Stomach (tissue), 4 donors: ENCODE measurements at regions not wholly inside any gene's neighbourhood (a gene's known extent, or its start where the extent isn't known, plus 50 kb on each side); places are given as distances from the start of the nearest gene placed in this dataset.

Source experiments
- EP300 ChIP-seq: sonication (generic); formaldehyde crosslinking; IDR thresholded peaks from one replicate; pipeline ENCODE4 v1.6.1; 2017; ENCODE audit warnings: antibody characterized with exemption
- POLR2A ChIP-seq, 4 donors: fragments of 450-650 bp; IDR thresholded peaks; one replicate each; pipeline ENCODE4 v1.6.1; 2016; ENCODE audit warnings: antibody characterized with exemption in 4 of 4, control low read depth in 2 of 4, mild to moderate bottlenecking in 1 of 4, moderate library complexity in 1 of 4
- POLR2AphosphoS5 ChIP-seq, 3 donors: sonication (generic); formaldehyde crosslinking; IDR thresholded peaks; one replicate each; pipeline ENCODE4 v1.6.1; 2016; ENCODE audit warnings: antibody characterized with exemption in 3 of 3
- TF ChIP-seq, protein P1 (sequence below), 7 experiments: fragments of 450-650 bp in 4 of 7; fragments of 200-600 bp in 3 of 7; sonication (generic) in 3 of 7; IDR thresholded peaks; one replicate each; pipeline ENCODE4 v1.5.1; 2016 to 2019; ENCODE audit warnings: antibody characterized with exemption in 7 of 7, control low read depth in 2 of 7, mild to moderate bottlenecking in 1 of 7

DNA sequence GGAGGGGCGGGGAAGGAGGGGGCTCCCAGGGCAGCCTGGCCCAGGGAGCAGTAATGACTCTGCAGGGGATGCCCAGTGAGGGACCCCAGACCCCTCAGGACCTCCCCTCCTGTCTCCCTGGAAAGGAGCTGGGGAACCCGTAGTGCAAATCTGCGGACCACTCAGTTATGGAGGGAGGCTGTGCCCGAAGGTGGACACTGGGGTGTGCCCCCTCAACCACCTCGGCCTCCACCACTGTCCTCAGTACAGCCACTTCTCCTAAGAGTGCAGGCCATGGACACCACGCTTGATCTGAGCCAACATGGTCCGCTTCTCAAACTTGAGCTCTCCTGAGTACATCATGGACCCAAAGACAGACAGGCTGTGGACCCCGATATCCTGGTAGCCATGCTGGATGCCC, 378.2 kb upstream of the MAOA start:
- TF ChIP-seq, protein P1, sequence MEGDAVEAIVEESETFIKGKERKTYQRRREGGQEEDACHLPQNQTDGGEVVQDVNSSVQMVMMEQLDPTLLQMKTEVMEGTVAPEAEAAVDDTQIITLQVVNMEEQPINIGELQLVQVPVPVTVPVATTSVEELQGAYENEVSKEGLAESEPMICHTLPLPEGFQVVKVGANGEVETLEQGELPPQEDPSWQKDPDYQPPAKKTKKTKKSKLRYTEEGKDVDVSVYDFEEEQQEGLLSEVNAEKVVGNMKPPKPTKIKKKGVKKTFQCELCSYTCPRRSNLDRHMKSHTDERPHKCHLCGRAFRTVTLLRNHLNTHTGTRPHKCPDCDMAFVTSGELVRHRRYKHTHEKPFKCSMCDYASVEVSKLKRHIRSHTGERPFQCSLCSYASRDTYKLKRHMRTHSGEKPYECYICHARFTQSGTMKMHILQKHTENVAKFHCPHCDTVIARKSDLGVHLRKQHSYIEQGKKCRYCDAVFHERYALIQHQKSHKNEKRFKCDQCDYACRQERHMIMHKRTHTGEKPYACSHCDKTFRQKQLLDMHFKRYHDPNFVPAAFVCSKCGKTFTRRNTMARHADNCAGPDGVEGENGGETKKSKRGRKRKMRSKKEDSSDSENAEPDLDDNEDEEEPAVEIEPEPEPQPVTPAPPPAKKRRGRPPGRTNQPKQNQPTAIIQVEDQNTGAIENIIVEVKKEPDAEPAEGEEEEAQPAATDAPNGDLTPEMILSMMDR (IDR thresholded peaks at IDR 0.05): no peak
- TF ChIP-seq POLR2A (IDR thresholded peaks at IDR 0.05) (no peak), POLR2AphosphoS5 (IDR thresholded peaks at IDR 0.05) (no peak), EP300 (no peak)
